OCI-LY3 (cell line): ENCODE measurements at regions not wholly inside any gene's neighbourhood (a gene's known extent, or its start where the extent isn't known, plus 50 kb on each side); places are given as distances from the start of the nearest gene placed in this dataset.

Experiments used
- EZH2phosphoT487 ChIP-seq: fragments of 200-600 bp; shearing (Covaris generic); IDR thresholded peaks from 2 replicates; pipeline ENCODE4 v1.6.1; 2018; ENCODE audit warnings: antibody characterized with exemption, mixed run types, low read depth
- TF ChIP-seq, protein P1 (sequence below): fragments of 200-600, 300-600 bp; sonication (generic); IDR thresholded peaks from 2 replicates; pipeline ENCODE4 v1.5.1; 2014; ENCODE audit warnings: antibody characterized with exemption, low read length, low read depth

DNA sequence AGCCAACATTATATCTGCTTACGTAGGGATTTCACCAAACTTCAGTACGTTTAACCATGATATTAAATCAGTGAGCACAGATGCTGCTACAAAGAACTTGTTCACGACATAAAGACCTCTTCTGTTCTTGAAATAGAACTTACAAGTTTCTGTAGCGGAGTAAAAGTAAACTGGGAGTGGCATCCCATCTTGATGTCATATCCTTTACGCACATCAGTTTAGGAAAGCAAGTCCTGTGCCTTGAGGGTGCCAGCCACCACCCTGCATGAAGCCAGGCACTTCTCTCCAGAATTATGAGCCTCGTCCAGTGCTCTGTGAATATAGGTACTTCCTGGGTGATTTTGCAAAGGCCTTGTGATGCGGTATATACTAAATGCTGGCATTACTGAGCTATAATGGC is 122.6 kb downstream of the BTBD3 start:
- TF ChIP-seq, protein P1, sequence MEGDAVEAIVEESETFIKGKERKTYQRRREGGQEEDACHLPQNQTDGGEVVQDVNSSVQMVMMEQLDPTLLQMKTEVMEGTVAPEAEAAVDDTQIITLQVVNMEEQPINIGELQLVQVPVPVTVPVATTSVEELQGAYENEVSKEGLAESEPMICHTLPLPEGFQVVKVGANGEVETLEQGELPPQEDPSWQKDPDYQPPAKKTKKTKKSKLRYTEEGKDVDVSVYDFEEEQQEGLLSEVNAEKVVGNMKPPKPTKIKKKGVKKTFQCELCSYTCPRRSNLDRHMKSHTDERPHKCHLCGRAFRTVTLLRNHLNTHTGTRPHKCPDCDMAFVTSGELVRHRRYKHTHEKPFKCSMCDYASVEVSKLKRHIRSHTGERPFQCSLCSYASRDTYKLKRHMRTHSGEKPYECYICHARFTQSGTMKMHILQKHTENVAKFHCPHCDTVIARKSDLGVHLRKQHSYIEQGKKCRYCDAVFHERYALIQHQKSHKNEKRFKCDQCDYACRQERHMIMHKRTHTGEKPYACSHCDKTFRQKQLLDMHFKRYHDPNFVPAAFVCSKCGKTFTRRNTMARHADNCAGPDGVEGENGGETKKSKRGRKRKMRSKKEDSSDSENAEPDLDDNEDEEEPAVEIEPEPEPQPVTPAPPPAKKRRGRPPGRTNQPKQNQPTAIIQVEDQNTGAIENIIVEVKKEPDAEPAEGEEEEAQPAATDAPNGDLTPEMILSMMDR = no peak
- no peak for TF ChIP-seq EZH2phosphoT487
